HG03108 (cell line): ENCODE measurements at regions not wholly inside any gene's neighbourhood (a gene's known extent, or its start where the extent isn't known, plus 50 kb on each side); places are given as distances from the start of the nearest gene placed in this dataset.
"Not testable (repeated sequence)": the region's sequence is repeated elsewhere in the genome, so short reads cannot be mapped to it uniquely, and the experiment has no call there.

Source experiments
- ATAC-seq: cut with Tn5 transposase; IDR thresholded peaks from one replicate; pipeline ENCODE4 v1.9.1; 2021; ENCODE audit warnings: moderate library complexity; ENCODE audit not compliant: unreplicated experiment

- ATAC-seq: not testable (repeated sequence)
These were observed 178.9 kb upstream of the IPO5 start for GRCh38 chr13:97774391-97775100.

GRCh38 chr13:97780486-97780885 is 173.0 kb upstream of the IPO5 start:
- ATAC-seq: no peak

GRCh38 chr13:97781891-97782305 is 171.6 kb upstream of the IPO5 start:
- ATAC-seq: no peak

DNA sequence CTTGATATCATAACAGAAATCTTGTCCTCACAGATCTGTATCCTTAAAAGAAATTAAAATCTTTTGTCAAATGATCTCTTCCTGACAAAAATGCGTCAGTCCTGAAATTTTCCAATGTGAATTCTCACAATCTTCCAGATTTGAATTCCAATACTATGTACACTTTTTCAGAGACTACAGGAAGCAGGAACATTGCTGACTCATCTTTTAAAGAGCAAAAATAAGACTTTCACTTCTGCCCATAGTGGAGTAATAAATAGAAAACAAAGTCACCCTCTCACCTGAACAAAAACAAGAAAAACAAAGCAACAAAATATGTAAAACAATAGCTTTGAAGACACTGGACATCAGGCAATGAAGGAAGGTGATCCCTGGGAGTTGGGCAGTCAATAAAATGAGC is 167.0 kb upstream of the IPO5 start:
- no peak for ATAC-seq

DNA sequence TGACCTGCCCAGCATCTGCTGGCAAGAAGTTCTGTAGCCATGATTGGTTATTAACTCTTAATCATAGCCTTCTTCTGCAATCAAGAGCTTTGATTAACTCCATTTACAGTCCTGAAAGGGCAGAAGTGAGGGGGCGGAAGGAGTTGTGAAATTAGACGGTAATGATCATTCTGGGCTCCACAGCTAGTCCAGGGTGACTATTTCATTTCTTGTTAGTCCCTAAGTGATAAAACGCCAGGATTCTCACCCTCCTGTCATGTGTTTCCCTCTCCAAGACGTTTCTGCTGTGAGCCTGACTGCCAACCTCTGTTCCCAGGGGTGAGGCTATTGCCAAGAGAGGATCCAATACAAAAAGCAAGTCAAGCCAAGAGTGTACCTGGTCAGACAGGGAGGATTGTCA is 155.9 kb upstream of the IPO5 start:
- ATAC-seq: no peak

GRCh38 chr13:97798171-97798821 is 155.2 kb upstream of the IPO5 start:
- ATAC-seq: no peak

GRCh38 chr13:97798836-97799235 is 154.6 kb upstream of the IPO5 start:
- ATAC-seq: no peak

DNA sequence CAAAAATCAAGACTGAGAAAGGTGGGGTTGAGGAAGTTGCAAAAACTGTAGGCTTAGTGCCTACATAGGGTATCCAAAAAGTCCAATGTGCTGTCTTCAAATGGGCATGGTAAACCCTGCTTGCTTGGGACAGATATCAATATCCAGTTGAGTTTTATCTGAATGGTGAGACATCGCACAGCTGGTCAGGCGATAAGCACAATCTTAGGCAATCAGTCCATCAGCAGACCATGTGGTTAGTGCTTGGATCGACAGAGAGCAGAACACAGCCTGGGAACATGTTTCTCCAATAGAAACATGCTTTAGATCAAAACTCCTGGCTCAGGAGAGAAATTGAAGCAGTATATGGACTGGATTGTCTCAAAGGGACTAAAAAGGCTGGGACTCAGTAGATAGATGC is 151.3 kb upstream of the IPO5 start:
- ATAC-seq: no peak

DNA sequence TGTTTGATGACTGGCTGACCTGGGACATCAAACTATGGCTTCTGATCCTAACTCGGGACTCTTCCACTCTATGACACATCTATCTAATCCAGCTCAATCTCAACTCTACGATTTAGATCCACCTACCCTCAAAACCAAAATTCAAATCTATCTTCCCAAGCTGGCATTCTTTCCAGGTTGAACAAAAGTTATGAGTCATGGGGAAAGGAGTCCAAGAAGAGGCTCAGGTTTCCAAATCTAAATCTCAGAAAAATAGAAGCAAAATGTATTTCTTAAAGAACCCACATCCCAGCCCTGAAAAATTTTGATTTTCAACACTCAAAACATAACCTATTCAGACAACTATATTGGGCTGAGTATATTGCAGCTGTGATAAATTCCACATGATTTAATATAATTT is 143.9 kb upstream of the IPO5 start:
- no peak for ATAC-seq

DNA sequence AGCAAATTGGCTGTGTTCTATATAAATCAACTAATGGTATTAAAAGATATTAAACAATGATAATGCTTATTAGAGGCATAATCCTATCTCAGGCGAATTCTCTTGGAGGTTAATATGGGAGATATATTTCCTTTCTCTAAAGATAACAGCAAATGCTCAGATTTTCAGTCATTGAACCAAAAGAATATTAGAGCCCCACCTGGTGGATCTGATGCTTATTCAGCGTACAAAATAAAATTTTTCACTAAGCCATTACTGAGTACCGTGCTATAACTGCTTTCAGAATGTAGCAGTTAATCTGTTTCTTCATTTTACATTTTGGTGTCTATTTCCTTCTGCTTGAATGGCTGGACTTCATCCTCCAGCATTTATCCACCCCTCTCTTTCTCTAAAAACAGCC is 143.3 kb upstream of the IPO5 start:
- no peak for ATAC-seq

DNA sequence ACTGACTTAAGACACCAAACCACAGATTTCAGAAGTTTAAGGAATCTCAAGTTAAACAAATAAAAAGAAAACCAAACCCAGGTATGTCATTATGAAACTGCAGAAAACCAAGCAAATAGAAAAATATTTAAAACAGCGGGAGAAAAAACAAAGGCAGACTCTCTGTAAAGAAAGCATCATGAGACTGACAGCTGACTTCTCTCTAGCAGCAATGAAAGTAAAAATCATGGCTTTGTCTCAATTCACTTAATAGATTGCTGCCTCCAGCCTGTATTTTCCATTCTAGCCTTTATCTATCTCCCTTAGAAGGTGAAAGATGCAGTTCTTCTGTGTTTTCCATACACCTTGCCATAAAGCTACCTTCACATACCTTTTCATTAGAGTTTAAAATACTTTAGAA is 131.1 kb upstream of the IPO5 start:
- ATAC-seq: no peak

DNA sequence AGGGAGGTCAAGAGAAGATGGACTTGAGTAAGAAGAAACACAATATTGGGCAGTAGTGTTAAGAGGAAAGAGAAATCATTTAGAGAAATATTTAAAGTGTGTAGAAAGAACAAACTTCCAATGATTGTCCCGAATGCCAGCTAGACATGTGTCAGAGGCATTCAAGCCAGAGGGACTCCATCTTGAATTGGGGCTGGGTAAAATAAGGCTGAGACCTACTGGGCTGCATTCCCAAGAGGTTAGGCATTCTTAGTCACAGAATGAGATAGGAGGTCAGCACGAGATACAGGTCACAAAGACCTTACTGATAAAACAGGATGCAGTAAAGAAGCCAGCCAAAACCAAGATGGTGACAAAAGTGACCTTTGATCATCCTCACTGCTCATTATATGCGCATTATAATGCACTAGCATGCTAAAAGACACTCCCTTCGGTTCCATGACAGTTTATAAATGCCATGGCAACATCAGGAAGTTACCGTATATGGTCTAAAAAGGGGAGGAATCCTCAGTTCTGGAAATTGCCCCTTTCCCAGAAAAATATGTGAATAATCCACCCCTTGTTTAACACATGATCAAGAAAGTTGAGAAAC is 127.0 kb upstream of the IPO5 start:
- no peak for ATAC-seq

DNA sequence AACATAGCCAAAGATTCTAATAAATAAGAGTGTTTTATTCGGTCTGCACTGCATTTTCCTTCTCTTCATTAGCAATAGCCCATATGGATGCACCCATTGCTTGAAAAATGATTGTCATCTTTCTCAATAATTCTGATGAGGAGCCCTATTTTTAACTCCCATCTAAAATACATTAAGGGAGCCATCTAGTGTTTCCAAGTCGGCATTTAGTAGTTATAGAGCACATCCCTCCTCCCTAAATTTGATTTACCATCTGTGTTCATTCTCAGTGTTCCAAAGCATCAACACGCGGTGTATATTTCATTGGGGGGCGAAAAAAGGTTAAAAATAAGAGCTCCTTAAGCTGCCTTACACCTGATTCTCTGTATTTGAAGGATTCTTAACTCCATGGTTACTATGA is 119.2 kb upstream of the IPO5 start:
- no peak for ATAC-seq

DNA sequence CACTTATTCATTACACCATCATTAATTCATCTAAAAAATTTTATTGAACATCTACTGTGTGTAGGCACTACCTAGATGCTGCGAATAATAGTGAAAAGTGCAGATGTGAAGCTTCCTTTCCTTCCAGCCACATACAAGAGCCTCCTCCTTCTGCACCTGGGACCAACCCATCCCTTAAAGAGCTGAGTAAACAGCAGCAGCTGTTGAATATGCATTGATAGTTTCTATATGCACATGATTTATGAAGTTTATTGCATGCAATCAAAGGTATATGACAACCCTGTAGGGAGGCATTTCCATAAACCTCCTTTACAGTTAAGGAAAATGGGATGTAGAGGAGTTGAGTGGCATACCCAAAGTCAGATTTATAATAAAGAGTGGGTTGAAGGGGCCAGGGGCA is 110.3 kb upstream of the IPO5 start:
- ATAC-seq: no peak

GRCh38 chr13:97844151-97844550 is 109.3 kb upstream of the IPO5 start:
- ATAC-seq: no peak

- ATAC-seq: no peak
These were observed 104.6 kb upstream of the IPO5 start for GRCh38 chr13:97848886-97849285.

- peak; percentile 92 for ATAC-seq
These were observed 104.2 kb upstream of the IPO5 start for GRCh38 chr13:97849305-97849704.

DNA sequence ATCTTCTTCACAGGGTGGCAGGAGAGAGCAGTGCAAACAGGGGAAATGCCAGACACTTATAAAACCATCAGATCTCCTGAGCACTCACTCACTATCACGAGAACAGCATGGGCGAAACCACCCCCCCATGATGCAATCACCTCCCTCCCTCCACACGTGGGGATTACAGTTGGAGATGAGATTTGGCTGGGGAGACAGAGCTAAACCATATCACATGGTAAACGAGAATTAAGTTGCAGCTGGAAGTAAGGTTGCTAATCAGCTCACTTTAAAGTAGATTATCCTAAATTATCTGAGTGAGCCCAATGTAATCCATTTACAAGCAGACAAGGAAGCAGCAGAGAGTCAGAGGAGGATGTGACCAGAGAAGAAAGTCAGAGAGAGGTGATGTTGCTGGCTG is 102.2 kb upstream of the IPO5 start:
- ATAC-seq: no peak

DNA sequence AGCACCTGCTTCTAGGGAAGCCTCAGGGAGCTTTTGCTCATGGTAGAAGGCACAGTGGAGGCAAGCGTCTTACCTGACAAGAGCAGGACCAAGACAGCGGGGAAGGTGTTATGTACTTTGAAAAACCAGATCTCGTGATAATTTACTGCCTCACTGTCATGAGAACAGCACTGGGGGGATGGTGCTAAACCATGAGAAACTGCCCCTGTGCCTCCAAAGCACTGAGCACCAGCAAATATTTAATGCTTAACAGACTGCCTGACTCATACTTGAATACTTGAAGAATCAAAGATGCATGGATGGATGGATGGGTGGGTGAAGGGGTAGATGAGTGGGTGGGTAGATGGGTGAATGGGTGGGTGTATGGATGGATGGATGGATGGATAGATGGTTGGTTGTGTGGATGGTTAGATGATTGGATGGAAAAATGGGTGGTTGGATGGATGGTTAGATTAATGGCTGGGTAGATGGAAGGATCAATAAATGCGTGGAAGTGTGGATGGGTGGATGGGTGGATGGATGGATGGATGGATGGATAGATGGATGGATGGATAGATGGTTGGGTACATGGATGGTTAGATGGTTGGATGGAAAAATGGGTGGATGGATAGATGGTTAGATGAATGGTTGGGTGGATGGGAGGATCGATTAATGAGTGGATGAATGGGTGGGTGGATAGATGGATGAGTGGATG is 101.1 kb upstream of the IPO5 start:
- no peak for ATAC-seq

DNA sequence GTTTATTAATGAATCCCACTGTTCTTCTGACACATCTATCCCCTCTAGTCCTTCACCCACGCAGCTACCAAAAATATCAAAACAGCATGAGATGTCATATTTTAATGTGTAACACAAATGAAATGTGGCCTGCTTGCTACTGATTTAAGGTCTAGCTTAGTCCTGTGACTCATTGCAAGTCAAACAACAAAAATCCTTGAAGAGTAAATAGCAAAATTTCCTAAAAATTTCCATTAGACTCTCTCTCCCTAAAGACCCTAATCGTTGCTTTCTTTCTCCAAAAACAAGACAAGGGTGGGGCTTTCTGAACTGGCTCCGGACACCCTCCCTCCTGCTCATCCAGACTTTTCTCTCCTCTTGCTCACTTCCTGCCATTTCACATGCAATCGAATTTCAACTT is 99.9 kb upstream of the IPO5 start:
- no peak for ATAC-seq

DNA sequence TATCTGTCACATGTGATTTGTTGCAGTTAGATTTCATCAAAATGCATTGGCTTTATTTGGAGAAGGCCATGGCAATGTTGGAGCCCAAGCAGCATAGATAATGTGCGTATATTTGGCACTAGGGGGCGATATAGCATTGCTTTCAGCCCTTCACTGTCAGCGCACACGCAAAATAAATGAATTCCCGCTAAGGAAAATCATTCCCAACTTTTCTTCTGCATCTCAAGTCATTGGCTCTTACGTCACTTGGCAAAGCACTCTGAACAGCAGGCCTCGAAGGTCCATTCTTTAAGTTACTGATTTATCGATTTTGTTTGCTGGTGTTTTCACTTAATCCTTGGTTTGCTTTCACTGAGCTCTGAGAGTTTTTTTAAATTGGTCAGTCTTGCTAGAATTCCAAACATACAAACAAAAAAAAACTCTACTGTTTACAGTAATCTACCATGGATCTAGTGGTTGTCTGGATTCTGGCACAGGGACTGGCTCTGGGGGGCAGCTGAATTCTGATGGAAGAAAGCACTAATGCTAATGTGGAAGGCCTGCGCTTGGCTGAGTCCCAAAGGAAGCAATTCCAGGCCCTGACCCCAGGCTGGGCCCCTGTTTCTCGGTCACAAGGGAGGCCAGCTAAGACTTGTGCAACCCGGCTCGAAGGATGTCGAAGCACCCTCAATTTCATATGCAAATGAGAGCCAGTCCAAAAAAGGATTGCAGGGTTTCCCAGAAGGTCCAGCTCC is 97.7 kb upstream of the IPO5 start:
- ATAC-seq: no peak
